ENCODE measurements at regions not wholly inside any gene's neighbourhood (a gene's known extent, or its start where the extent isn't known, plus 50 kb on each side); places are given as distances from the start of the nearest gene placed in this dataset.

GRCh38 chr9:1960342-1961042 lies 54.7 kb upstream of the SMARCA2 start:
- DNase-seq (ENCODE audit: low spot score): no peak

- DNase-seq (ENCODE audit: low spot score): no peak
Observed at GRCh38 chr9:1962122-1962521, 53.0 kb upstream of the SMARCA2 start.

- no peak for DNase-seq (ENCODE audit: low spot score)
Observed at GRCh38 chr9:1962588-1963106, 52.5 kb upstream of the SMARCA2 start.

- no peak for DNase-seq (ENCODE audit: low spot score)
Observed at GRCh38 chr9:1964093-1964492, 51.1 kb upstream of the SMARCA2 start.
